ENCODE measurements at regions not wholly inside any gene's neighbourhood (a gene's known extent, or its start where the extent isn't known, plus 50 kb on each side); places are given as distances from the start of the nearest gene placed in this dataset.

DNA sequence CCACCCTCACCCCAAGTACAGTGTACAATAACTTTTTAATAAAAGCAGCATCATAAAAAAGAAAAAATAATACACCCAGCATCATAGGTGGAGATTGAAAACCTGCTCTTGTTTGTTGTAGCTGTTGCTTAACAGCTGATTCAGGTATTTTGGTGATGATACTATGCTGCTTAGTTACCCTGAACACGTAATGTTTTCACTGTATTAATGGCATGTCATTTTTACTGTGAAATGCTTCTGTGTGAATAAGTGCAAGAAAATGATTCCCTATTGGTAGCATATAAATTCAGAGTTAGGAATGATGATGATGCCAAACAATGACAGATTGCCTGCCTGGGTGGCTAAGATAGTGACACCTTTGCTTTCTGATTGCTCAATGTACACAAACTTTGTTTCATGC lies 405.7 kb downstream of the HDGFL1 start:
- FAIRE-seq (no peak), DNase-seq (ENCODE audit: insufficient read length, low spot score) (no peak)

- DNase-seq (ENCODE audit: insufficient read length, low spot score): no peak
- FAIRE-seq: no peak
These were observed 411.1 kb downstream of the HDGFL1 start for GRCh38 chr6:22980446-22980845.

DNA sequence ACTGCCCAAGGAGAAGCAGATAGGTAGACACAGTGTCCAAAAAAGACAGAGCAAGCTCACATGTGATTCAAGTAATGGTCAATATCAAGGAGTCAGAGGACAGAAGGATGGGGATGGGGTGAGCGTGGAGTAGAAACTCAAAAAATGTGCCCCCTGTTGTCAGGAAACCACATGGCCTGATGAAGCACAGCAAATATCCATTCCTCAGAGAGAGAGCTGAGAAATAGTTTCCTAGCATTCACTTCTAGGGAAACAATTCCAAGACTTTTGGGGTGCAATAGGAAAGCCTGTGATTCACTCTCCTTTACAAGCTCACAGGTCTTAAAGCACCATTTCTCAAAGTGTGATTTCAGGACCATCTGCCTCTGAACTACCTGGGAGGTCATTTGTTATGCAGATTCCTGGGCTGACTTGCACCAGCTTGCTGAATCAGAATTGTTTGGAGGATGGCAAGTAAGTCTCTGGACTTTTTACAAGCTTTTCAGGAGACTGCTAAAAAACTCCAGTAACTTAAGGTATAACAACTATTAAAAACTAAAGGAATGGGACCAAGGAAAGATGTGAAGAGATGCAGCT lies 432.8 kb downstream of the HDGFL1 start:
- FAIRE-seq (no peak), DNase-seq (ENCODE audit: insufficient read length, low spot score) (no peak)

DNA sequence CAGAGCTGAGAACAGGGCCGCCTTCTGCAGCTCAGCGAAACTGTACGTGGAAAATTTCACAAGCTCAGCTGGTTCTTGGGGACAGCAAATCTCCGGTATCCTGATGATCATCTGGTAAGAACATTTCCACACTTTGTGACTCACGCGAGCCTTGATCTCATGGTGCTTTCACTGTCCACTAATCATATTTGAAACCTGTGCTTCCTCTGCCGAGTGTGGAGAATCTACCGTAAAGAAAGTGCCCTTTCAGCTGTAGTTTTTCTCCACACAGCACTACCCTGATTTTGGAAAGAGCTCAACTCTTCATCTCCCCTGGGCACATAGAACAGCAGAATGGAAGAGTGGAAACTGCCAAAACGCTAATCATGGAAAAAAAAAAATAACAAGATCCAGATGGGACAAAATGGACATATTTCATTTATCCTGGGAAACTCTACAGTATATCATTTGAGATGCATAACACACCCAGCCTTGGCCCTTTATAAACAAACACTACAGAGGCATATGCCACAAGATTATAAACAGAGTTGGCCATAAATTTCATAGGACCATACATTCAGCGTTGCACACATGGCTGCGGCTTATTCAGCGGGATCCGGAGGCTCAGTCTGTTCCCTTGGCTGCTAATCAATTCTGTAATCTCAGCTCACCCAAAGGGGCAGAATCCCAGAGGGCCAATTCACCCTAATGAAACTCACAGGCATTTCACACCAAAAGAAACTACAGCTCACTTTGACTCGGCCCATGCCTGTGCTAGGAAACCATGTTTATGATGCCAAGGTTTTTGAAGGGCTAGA lies 434.5 kb downstream of the HDGFL1 start:
- DNase-seq (ENCODE audit: insufficient read length, low spot score) (no peak), FAIRE-seq (no peak)

- no peak for DNase-seq (ENCODE audit: insufficient read length, low spot score)
- no peak for FAIRE-seq
These were observed 437.3 kb downstream of the HDGFL1 start for GRCh38 chr6:23006656-23007055.

GRCh38 chr6:23011615-23012014 lies 442.2 kb downstream of the HDGFL1 start:
- FAIRE-seq (no peak), DNase-seq (ENCODE audit: insufficient read length, low spot score) (no peak)

- FAIRE-seq (no peak), DNase-seq (ENCODE audit: insufficient read length, low spot score) (no peak)
These were observed 444.4 kb downstream of the HDGFL1 start for GRCh38 chr6:23013776-23014175.

GRCh38 chr6:23016696-23017095 lies 447.3 kb downstream of the HDGFL1 start:
- DNase-seq (ENCODE audit: insufficient read length, low spot score) (no peak), FAIRE-seq (no peak)

DNA sequence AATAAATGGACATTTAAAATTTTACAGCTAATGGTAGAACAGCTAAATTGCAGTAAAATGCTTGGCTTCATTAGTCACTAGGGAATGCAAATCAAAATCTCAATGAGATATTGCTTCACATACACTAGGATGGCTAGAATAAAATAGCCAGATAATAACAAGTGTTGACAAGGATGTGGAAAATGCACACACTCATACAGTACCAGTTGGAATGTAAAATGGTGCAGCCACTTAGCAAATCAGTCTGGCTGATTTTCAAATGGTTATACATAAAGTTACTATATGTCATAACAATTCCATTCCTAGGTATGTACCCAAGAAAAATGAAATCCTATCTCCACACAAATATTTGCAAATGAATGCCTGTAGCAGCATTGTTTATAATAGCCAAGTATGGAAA lies 452.1 kb downstream of the HDGFL1 start:
- DNase-seq (ENCODE audit: insufficient read length, low spot score): no peak
- no peak for FAIRE-seq

DNA sequence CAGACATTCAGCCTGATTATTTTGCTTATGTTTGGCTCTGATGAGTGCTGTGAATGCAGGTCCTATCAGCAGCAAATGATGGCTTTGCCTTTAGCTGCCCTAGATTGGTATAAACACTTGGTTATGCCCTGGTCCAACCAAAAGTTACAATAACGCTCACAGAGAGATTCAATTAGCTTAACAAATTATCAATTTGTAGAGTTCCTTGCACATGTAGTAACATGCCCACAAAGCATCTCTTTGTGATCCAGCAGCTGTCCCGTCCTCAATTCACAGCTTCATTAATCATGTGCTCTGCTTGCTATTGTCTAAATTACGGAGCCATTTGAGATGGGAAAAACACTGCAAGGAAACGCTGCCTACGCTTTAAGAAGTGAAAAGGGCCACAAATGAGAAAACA lies 457.9 kb downstream of the HDGFL1 start:
- FAIRE-seq: no peak
- DNase-seq (ENCODE audit: insufficient read length, low spot score): no peak

GRCh38 chr6:23031986-23032385 lies 462.6 kb downstream of the HDGFL1 start:
- FAIRE-seq: no peak
- DNase-seq (ENCODE audit: insufficient read length, low spot score): no peak

DNA sequence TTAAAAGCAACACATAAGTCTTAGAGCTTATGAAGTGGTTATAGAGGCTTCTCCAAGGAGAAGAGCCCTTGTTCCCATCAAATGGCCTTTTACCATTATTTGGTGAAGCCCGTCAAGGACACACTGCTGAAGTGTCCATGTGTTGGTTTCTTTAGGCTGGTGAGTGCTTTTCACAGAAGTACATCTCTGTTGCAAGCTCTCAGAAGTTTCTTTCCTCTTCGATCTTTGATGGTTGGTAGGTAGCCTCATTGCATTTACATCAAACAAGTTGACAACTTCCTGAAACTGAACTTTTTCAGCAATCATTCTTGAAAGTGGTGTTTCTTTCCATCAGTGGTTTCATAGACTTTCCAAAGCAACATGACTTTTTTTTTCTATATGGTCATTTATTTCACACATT lies 465.6 kb downstream of the HDGFL1 start:
- no peak for FAIRE-seq
- DNase-seq (ENCODE audit: insufficient read length, low spot score): no peak

- FAIRE-seq (no peak), DNase-seq (ENCODE audit: insufficient read length, low spot score) (no peak)
These were observed 467.1 kb downstream of the HDGFL1 start for GRCh38 chr6:23036406-23036983.

GRCh38 chr6:23040899-23041298 lies 471.5 kb downstream of the HDGFL1 start:
- FAIRE-seq: no peak
- no peak for DNase-seq (ENCODE audit: insufficient read length, low spot score)

GRCh38 chr6:23045280-23045679 lies 475.9 kb downstream of the HDGFL1 start:
- FAIRE-seq (no peak), DNase-seq (ENCODE audit: insufficient read length, low spot score) (no peak)

DNA sequence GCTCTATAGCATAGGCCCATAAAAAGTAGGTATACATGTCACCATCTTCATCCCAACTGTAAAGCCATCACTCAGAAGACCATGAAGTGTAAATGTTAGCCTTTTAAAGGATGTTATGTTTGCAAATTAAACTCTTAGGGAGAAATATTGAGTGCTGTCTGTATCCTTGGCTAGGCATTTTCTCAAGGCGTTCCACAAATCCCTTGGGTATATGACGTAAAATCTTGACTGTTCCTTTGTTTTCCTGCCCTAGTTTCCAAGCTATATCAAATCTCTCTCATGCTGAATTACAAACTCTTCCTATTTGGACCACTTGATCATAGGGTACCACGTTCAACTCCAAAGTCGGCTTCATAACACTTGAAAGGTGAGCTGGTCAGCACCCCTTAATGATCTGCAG lies 486.2 kb downstream of the HDGFL1 start:
- FAIRE-seq: no peak
- no peak for DNase-seq (ENCODE audit: insufficient read length, low spot score)

DNA sequence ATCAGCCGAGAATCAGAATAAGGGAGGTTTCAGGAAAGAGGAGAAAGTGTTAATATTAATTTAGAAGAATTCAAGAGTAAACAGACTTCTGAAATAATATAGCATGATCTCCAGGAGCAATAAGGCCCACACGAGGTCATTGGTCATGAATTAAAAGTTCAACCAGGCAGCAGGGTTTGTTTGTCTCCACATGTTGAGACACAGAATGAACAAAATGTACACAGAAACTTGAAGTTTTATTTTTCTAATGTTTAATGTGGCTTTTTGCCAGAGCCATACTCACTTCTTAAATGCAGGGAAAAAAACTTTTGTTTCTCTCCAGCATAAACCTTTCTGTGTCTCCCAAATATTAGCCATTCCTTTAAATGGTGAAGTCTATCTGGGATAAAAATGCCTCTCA lies 504.5 kb downstream of the HDGFL1 start:
- no peak for DNase-seq (ENCODE audit: insufficient read length, low spot score)
- FAIRE-seq: no peak

GRCh38 chr6:23077772-23078171 lies 508.4 kb downstream of the HDGFL1 start:
- DNase-seq (ENCODE audit: insufficient read length, low spot score) (no peak), FAIRE-seq (no peak)

DNA sequence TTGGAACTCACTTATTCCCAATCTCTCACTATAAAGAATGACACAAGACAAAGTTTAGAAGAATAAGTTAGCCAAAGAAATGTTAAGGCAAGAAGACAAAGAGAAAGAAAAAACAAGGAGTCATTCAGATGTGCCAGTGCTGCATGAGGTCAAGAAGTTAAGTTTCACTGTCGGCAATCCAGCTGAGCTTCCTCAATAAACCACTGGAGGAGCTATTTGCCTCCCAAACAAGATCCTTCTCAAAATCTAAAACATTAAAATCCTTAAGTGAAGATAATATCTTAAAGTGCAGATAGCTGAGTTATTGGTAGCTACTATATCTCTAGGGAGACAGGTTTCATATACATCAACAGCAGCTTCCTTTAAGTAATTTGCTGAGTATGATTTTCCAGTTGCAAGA lies 512.3 kb downstream of the HDGFL1 start:
- FAIRE-seq (no peak), DNase-seq (ENCODE audit: insufficient read length, low spot score) (no peak)

- FAIRE-seq (no peak), DNase-seq (ENCODE audit: insufficient read length, low spot score) (no peak)
These were observed 516.7 kb downstream of the HDGFL1 start for GRCh38 chr6:23086100-23086499.

DNA sequence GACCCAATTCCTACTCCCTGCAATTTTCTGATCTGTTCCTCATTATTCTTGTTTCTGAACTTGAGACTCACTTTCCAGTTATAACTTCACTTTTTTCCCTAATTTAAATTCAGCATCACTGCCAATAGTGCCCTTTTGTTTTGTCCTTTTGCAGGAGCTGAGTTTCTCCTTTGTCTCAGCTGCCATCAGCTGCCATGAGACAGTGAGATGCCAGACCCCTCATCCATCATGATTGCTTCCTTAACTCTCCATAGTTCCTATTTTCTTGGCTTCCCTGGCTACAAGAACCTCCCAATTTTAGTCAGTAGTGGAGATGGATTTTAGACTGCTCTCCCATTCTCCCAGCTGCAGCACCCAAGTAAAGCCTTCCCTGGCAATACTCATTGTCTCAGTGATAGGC lies 518.1 kb downstream of the HDGFL1 start:
- FAIRE-seq: no peak

DNA sequence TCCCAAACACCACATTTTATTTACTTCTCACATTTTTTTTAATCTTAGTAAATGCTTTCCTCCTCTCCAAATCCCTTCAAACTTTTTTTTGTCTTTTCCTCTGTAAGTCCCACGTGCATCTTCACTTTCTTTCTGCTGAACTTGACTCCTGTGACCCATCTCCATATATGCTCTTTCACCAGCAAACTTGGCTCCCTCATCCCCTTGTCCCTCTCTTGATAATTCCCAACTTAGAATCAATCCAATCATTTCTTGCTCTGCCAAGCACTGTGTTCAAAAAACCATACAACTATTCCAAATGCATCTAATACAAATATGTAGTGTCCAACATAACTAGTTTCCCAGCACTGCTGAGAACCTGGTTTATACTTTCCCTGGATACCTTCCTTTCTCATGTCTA lies 519.4 kb downstream of the HDGFL1 start:
- no peak for FAIRE-seq
- DNase-seq (ENCODE audit: insufficient read length, low spot score): no peak

More for the DNA sequence above, 518.1 kb downstream of the HDGFL1 start:
- DNase-seq (ENCODE audit: insufficient read length, low spot score): no peak

All from GM19239 (cell line).